GM20431 (cell line): ENCODE measurements at regions not wholly inside any gene's neighbourhood (a gene's known extent, or its start where the extent isn't known, plus 50 kb on each side); places are given as distances from the start of the nearest gene placed in this dataset.
"Not testable (repeated sequence)": the region's sequence is repeated elsewhere in the genome, so short reads cannot be mapped to it uniquely, and the experiment has no call there.

Source experiments
- in situ Hi-C: fragments of 300-500 bp; cut with MseI, MboI; formaldehyde crosslinking; loops from one replicate; pipeline ENCODE4 v1.15.0; 2020; ENCODE audit warnings: low sequenced_read_pairs; ENCODE audit not compliant: unreplicated experiment

DNA sequence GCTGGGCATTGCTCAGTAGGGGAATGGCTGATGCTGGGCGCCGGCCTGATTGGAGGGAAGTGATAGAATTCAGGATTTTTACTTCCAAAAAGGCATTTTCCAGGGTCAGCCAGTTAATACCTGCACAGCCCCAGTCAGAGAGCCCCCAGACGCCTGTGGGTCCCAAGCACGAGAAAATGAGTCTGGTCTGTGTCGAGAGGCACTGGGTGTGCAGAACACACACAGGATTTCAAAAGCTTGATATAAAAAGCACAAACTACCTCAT is 164.6 kb upstream of the TNRC6C start:
- in situ Hi-C loops: no loop called here

DNA sequence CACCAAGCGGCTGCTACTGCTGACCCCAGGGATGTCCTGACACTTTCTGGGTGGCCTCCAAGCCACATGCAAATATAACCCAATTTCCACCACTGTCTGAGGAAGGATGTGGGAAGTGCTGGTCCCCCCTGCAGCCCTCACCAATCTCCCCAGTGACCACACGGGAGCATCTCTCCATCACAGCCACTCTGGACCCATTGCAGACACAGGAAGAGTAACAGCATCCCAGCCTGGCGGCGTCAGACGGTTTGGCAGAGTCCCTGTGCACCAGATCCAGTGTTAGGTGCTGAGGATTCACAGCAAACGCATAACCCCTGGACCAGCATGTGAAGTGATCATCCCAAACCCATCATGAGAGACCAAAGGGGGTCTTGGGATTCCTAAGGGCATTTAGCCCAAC is 163.7 kb upstream of the TNRC6C start:
- in situ Hi-C loops: no loop called here

DNA sequence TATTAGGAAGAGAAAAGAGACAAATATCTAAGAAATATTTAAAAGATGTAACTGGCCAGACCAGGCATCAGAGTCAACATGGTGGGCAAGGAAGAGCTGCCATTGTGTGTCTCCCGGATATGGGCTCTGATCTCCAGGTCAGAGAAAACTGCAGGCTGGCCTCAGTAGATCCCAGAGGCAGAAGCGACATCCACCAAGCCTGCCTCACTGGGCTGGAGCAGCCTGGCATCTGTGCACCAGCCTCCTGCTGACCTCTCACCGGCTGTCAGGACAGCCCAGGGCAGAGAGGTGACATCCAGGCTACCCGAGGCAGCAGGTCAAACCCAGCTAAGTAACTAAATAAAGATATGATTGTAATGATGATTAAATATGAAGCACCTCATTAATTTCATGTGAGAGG is 162.8 kb upstream of the TNRC6C start:
- in situ Hi-C loops: no loop called here

DNA sequence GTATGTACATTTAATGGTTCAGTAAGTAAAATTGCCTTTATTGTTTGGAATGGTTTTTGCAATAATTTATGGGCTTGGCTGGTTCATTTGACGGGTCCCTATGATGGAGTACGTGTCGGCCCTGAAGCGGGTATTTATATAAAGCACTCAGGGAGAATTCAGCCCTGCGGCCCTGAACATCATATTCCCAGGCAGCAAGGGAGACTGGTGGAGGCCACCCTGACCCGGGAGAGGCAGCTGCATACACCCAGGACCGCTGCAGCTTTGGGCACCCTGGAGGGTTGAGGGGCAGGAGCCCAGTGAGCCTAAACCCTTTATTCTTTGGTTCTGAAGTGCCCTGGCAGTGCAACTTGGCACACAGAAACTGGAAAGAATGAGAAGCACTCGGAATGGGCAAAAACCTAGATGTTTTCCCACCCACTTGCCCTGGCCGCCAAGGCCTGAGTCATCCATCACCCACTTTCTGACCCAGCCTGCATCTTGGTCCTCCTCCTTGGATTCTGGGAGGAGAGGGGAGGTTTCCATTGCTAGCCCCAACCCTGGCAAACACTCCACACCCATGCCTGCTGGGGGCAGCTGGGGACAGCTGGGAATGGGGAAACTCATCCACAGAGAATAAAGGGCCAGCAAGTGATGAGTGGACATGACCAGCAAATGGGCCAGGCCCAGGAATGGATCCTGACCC is 162.2 kb upstream of the TNRC6C start:
- in situ Hi-C loops: no loop called here

DNA sequence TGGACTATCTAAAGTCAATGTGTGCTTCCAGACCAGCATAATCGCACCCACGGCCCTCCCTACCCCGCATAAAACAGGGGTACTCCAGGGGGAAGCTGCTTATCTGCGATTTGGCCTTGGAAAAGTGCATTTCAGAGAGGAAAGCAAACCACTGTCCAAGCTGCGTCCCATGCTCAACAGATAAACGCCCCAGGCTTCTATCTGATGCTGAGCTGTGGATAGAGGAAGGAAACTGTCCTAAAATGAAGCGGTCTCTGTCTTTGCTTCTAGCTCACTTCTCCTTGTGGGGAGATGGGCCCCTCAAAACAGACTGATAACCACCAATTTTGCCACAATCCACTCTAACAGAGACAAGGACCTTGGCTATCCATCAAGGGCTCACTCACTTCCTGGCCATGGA is 160.5 kb upstream of the TNRC6C start:
- in situ Hi-C loops: no loop called here

DNA sequence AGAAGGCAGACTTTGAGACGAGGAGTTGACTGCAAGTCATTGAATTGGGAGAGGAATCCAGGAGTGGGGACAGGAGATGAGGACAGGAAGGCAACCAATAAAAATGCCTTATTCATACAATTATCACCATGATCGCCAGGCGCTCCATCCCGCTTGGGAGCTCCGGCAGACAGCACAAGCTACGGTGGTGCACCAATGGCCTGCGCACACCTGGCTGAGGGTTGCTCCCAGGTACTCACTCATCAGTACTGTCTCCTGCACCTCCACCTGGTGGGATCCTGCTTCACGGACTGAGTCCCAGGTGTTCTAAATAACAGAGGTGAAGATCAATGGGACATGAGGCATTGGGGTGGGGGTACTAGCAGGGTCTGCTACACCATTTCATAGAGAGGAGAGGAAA is 160.0 kb upstream of the TNRC6C start:
- in situ Hi-C loops: no loop called here

DNA sequence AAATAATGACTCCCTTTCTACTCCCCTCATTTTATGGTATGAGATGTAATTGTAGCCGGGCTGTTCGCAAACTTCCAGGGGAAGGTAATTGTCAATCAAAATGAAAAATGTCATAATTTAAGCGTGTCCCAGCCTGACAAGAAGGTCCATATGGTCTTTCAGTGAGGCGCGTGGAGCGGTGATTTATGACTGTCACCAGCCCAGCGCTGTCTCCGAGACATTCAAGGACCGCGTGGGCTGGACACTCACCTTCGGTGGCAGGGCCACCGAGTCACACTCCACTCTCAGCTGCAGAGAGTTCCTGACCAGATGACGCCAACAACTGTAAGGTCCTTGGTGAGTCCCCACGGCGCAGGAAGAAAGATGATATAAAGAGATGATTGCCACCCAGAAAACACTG is 157.7 kb upstream of the TNRC6C start:
- in situ Hi-C loops: no loop called here

DNA sequence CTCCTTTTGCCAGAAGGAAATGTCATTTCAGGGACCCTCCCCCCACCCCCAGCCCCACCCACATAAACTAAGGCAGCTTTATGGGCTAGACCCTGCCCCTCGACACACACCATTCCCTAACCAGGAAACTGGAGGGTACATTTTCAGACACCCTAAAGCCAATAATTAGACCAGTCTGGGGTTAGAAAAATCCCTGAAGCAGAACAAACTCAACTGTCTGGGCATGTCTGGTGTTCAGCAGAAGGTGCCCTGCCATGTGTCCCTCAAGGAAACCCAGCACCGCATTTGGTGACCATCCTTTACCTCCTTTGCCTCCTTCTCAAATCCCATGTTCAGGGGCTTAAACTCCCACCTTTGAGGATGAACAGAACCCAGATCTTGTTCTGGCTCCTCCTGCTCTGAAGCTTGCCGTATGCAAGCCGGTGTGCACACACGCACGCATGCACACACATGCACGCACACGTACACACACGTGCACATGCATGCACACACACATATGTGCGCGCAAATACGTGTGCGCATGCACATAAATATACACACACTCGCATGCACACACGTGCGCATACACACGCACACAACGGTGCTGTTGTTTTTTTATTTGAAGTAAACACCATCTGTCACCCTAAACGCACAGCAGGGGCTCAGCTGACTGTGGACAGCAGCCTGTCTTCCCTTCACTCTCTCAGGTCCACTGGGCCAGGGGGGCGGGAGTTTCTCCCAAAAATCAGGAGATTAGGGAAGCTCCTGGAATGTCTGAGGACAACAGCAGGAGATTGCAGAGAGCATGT is 156.8 kb upstream of the TNRC6C start:
- in situ Hi-C loops: no loop called here

DNA sequence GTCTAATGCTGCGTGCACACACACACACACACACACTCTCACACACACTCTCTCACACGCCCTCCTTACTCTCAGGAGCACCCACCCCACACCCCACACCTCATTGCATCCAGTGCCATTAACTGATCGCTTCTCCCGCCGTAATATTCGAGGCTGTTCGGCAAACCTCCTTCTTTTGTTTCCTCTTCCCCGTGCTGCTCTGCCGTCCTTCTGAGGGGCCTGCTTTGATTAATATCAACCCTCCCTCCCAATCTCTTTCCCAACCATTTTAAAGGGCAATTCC is 156.2 kb upstream of the TNRC6C start:
- in situ Hi-C loops: no loop called here

DNA sequence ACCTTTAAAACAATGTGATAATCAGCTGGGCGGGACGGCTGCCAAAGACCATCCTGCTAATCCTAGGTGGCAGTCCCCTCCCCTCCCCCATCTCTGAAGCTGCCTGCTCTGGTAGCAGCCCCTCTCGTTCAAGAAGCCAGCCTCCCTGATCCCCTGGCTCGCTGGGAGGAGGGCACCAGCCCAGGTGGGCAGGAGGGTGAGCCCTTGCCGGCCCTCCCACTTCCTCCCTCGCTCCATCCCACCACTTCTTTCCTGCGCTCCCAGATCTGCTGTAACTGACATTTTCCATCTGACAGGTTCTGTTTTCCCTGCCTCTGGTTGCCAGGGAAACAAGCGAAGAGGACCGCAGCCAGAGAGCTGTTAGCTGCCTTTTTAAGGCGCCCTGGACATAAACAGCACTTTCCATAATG is 155.7 kb upstream of the TNRC6C start:
- in situ Hi-C loops: no loop called here

DNA sequence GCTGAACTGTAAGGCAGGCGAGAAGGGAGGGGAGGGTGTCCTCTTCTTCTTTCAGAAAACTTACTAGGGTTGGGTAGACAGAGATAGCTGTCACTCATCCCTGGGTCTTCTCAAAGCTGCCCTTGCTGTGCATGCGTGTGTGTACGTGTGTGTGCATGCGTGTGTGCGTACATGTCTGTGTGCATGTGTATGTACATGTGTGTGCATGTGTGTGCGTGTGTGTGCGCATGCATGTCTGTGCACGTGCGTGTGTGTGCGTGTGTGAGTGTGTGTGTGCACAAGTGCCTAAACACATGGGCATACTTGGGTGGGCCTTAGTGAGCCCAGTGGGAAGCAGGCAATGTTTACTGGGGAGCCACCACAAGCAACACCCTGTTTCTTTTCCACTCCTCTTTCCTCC is 154.8 kb upstream of the TNRC6C start:
- in situ Hi-C loops: no loop called here

DNA sequence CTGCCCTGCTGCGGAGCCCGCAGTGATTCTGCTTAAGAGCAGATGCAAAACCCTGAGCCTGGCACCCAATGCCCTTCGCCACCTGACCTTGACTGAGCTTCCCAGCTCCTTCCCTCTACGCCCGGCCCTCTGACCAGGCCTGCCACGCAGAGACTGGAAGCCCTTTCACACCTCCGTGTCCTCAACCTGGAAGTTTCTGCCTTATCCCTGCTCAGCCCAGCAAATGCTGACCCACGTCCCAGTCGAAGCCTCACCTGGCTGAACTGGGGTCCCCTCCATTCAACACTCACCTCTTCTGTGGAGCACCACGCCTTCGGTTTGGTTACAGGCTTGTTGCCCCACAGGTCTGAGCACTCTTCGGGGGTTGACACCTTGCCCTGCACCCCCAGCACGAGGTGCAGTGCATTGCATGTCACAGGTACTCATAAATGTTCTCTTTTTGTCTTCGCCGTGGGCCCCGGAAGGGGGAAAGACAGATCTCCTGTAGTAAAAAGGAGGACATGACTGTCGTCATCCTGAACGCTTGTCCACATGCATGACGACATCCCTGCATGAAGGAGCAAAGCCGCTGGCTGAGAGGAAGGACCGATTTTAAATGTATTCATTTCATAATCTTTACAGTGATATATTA is 153.6 kb upstream of the TNRC6C start:
- in situ Hi-C loops: no loop called here

DNA sequence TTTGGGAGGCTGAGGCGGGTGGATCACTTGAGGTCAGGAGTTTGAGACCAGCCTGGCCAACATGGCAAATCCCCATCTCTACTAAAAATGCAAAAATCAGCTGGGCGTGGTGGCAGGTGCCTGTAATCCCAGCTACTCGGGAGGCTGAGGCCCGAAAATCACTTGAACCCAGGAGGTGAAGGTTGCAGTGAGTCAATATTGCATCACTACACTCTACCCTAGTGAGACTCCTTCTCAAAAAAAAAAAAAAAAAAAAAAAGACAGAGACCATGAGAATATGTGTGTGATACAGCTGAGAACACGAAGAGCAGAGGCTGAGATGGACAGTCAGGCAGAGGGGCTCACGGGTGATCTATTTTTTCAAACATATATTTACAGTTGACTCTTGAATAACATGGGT is 152.5 kb upstream of the TNRC6C start:
- in situ Hi-C loops: not testable (repeated sequence)

DNA sequence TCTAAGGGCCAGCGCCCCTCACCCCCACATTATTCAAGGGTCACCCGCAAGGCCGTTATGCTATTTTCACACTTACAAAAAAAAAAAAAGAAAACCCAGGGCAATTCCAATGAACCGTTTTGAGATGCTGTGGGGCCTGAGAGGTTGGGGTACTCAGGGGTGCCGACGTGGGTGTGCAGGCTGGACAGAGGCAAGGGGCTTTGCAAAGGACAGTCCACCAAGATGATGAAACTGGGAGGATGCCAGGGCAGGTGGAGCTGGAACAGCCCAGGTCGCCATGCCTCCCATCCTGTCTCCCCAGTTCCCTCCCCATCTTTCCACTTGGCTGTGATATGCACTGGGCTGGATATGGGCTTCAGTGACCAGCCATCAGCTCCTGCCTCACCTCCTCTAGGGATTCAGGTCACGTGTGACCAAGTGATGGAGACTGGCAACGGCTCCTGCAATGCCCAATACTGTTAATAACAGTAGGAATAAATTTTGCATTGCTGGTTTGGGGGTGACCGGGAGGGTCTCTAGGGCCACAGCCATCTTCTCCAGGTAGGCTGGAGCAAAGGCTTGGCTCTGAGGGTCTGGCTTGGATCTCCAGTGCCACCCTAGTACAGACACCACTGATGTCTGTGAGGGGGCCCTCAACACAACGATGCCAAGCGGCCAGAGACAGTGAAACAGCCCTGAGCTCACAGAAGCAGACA is 151.3 kb upstream of the TNRC6C start:
- in situ Hi-C loops: no loop called here

DNA sequence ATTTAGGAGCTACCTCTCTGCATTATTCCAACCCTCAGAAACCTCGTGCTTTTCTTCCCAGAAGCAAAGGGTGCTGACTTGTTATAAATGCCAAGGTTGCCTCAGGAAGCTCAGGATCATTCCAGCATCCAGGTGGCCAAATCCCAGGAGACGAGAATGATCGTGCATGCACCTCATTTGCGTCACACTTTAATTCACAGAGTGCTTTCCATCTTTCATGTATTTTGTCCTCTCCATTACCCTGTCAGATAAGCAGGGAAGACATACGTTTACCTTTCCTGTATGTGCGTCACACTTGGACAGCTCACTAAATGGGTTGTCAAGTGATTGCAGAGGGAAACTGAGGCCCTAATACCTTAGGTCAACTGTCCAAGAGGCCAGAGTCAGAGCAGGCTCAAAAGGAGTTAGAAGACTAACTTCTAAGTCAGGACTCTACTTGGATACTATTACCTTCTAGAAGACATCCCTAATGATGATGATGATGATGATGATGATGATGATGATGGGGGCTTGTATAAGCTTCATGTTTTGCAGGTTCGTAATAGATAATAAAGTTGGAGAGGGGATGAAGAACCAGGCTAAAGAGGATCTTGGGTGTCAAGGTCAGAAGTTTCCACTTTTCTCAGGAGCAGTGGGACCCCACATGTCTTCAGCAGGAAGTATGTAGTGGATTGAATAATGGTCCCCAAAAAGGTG is 150.6 kb upstream of the TNRC6C start:
- in situ Hi-C loops: no loop called here

DNA sequence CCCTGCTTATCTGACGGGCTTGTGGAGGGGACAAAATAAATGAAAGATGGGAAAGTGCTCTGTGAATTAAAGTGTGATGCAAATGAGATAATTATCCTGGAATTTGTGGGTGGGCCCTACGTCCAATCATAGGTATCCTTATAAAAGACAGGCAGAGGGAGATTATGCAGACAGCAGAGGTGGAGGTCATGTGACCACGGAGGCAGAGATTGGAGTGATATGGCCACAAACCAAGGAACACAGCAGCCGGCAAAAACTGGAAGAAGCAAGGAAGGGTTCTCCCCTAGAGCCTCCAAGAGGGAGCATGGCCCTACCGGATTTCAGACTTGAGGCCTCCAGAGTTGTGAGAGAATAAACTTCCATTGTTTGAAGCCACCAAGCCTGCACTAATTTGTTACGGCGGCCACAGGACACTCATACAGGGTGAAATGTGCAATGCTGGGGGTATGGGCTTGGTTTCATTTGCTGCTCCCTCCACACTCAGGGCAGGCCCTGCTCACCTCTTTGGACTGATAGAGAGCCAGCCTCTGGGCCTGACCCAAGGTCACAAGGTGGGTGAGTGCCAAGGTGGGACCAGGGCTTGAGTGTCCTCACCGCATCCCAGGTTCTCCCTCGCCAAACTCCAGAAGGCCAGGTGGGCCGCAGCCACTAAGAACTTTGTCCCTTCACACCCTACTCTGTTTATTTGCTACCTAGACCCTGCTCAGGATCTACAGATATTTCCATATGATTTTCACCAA is 149.6 kb upstream of the TNRC6C start:
- in situ Hi-C loops: no loop called here

DNA sequence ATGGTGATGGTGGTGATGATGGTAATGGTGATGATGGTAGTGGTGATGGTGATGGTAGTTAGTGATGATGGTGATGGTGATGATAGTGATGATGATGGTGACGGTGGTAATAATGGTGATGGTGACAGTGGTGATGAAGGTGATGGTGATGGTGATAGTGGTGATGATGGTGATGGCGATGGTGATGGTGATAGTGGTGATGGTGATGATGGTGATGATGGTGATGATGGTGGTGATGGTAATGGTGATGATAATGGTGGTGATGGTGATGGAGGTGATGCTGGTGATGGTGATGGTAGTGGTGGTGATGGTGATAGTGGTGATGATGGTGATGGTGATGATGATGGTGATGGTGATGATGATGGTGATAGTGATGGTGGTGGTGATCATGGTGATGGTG is 148.7 kb upstream of the TNRC6C start:
- in situ Hi-C loops: no loop called here

DNA sequence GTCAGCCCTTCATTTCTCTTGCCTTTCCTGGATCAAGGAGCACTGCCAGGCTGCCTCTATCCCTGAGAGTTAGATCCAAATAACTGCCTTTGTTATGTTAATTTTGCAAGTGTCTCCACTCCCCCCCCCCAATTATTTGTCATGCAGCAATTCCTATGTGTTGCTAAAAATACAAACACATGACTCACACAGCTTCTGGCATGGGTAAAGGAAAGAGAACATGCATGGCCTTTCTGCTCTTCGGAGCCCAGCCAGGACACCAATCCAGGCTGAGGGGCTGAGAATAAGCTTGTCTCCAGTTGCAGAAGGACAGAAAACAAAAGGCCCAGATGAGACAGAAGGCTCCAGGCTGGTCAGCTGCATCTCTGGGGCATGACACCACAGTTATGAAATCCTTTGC is 148.0 kb upstream of the TNRC6C start:
- in situ Hi-C loops: no loop called here

DNA sequence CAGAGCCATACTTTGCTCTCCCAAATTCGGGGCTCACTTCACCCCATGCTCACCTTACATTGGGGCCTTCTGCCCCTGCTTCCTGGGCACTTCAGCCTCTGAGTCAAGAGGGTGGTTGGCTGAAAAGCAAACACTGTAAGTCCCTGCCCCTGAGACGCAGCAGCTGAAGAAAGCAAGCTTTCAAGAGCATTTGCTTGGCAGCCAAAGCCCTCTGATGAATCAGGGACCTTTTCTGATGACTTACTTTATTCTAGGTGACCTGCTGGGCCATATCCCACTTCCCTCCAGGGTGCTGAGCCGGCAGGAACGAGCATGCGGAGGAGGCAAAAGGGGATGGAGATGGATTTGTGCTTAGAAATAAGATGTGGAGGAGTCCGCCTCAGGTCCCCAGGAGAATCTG is 147.0 kb upstream of the TNRC6C start:
- in situ Hi-C loops: no loop called here

DNA sequence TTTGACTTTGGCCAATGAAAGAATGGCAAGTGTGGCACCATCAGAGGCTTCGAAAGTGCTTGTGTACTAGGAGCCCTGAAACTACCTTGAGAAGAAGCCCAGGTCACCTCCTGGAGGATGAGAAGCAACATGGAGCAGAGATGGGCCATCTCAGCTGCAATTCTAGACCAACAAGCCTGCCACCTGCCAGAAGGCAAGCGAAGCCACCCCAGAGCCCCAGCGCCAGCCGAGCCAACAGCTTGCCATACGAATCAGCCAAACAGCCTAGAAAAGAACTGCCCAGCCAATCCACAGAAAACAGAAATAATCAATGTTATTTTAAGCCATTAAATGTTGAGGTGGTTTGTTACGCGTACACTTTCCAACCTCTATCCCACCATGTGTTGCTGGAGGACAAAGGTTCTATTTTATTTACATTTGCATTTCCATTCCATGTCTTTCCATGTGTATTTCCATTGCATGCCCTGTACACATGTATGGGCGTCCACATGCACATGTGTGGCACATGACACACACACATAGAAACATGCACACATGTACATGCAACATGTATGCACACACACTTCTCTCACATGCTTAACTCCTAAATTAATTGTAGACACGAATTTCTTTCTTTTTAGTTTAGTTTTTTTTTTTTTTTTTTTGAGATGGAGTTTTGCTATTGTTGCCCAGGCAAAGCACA is 144.3 kb upstream of the TNRC6C start:
- in situ Hi-C loops: no loop called here
